Loucy (cell line): ENCODE measurements at regions not wholly inside any gene's neighbourhood (a gene's known extent, or its start where the extent isn't known, plus 50 kb on each side); places are given as distances from the start of the nearest gene placed in this dataset.

Experiments
- CTCF ChIP-seq: fragments of 200-600 bp; sonication (generic); conservative IDR thresholded peaks from 2 replicates; pipeline ENCODE4 v1.5.1; 2014; ENCODE audit warnings: mild to moderate bottlenecking, antibody characterized with exemption, low read length
- EZH2phosphoT487 ChIP-seq: fragments of 200-600 bp; IDR thresholded peaks from 2 replicates; pipeline ENCODE4 v1.6.1; 2018; ENCODE audit warnings: antibody characterized with exemption, mild to moderate bottlenecking, moderate library complexity, borderline replicate concordance

GRCh38 chr4:62912531-62912930 is 1496.7 kb downstream of the TECRL start:
- TF ChIP-seq CTCF (no peak), EZH2phosphoT487 (no peak)
